Testis (tissue), 2 donors: ENCODE measurements at regions not wholly inside any gene's neighbourhood (a gene's known extent, or its start where the extent isn't known, plus 50 kb on each side); places are given as distances from the start of the nearest gene placed in this dataset.

Experiments used
- DNase-seq: peaks from one replicate; pipeline ENCODE4 v3.0.0-alpha.2; 2019
- H3K27ac ChIP-seq, 2 donors: fragments of 200-600 bp; sonication (generic); one replicate each; pipeline ENCODE4 v1.5.1; 2019
- H3K27me3 ChIP-seq: fragments of 200-600 bp; sonication (generic); one replicate; pipeline ENCODE4 v1.5.1; 2019
- H3K36me3 ChIP-seq: fragments of 200-600 bp; sonication (generic); one replicate; pipeline ENCODE4 v1.5.1; 2017; ENCODE audit warnings: low read depth; ENCODE audit errors: missing control alignments
- H3K4me1 ChIP-seq: fragments of 200-600 bp; sonication (generic); one replicate; pipeline ENCODE4 v1.5.1; 2019
- H3K4me3 ChIP-seq, 2 donors: fragments of 200-600 bp; sonication (generic); one replicate each; pipeline ENCODE4 v1.5.1; 2017 to 2019
- H3K9me3 ChIP-seq: fragments of 200-600 bp; sonication (generic); one replicate; pipeline ENCODE4 v1.5.1; 2017
- POLR2A ChIP-seq: fragments of 450-650 bp; IDR thresholded peaks from one replicate; pipeline ENCODE4 v1.6.1; 2017; ENCODE audit warnings: antibody characterized with exemption, mild to moderate bottlenecking, moderate library complexity
- WGBS, 2 donors: methylation state at CpG; one replicate each; pipeline ENCODE4 v1.1.5; 2018; 5-methylcytosine and 5-hydroxymethylcytosine counted together
- intact Hi-C: fragments of 100-400 bp; cut with DNase I; formaldehyde crosslinking; loops from one replicate; pipeline ENCODE4 v1.15.1; 2023; ENCODE audit warnings: low total_unique reads
- TF ChIP-seq, protein P1 (sequence below), 3 experiments: fragments of 450-650 bp in 2 of 3; fragments of 200-600 bp in 1 of 3; sonication (generic) in 1 of 3; IDR thresholded peaks; one replicate each; pipeline ENCODE4 v1.5.1; 2016 to 2019; ENCODE audit warnings: antibody characterized with exemption in 3 of 3, mild to moderate bottlenecking in 2 of 3, moderate library complexity in 1 of 3

DNA sequence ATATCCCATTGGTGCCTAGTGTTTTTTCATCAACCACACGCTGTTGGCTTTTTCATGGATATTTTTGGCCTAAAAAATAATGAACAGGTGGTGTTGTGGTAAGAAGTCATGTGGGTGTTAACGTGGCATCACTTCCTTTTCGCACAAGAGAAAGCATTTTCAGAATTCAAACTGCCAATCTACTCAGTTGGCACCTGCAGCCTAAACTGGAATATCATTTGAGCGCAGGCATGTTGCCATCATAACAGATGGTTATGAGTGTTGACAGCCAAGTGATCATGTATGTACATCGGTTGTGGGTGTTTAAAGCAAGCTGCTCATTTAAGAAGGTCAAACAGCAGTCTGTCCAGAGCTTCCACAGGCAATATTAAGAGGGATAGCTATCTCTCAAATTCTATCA lies 1963.0 kb downstream of the NCAM2 start:
- H3K27ac ChIP-seq = no peak overlapping the region
- 77 to 79% methylated on average over 5 of the region's 5 CpGs for WGBS, 2 donors
- H3K4me1 ChIP-seq = no peaks in the 10 kb centered on the region
- TF ChIP-seq, protein P1, sequence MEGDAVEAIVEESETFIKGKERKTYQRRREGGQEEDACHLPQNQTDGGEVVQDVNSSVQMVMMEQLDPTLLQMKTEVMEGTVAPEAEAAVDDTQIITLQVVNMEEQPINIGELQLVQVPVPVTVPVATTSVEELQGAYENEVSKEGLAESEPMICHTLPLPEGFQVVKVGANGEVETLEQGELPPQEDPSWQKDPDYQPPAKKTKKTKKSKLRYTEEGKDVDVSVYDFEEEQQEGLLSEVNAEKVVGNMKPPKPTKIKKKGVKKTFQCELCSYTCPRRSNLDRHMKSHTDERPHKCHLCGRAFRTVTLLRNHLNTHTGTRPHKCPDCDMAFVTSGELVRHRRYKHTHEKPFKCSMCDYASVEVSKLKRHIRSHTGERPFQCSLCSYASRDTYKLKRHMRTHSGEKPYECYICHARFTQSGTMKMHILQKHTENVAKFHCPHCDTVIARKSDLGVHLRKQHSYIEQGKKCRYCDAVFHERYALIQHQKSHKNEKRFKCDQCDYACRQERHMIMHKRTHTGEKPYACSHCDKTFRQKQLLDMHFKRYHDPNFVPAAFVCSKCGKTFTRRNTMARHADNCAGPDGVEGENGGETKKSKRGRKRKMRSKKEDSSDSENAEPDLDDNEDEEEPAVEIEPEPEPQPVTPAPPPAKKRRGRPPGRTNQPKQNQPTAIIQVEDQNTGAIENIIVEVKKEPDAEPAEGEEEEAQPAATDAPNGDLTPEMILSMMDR (IDR thresholded peaks at IDR 0.05) = no peak
- TF ChIP-seq POLR2A = no peak
- no peaks in the 10 kb centered on the region for H3K9me3 ChIP-seq
- H3K36me3 ChIP-seq = no peaks in the 10 kb centered on the region
- no peak overlapping the region for H3K4me3 ChIP-seq
- DNase-seq = no peak
- intact Hi-C loops = no loop called here
- H3K27me3 ChIP-seq = no peaks in the 10 kb centered on the region

DNA sequence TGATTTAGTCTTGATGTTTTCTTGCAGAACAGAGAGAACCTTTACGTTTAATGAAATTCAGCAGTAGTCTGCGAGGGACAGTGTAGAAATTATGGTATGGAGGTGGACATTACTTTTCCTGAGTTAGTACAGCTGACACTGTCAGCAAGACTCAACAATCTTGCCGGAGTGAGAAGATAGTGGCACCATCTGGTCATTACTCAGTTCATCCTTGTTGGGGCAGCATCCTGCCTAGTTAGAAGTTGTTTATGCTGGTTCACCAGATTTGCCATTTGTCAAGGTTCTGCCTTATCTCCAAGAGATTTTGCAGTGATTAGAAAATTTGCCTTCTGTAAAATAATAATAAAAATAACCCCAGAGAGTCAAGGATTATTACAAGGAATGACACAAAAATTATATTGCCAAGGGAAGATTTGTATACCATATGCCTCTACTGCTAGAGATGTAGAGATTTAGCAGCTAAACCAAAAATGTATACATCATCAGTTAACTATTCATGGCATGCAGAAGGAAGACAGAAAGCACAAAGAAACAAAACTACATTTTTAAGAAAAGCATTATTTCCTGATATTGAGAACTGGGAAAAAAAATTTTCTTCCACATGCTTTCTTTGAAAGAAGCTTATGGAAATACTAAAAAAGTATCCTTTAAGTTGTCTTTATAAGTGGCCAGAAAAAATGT lies 1967.4 kb downstream of the NCAM2 start:
- H3K9me3 ChIP-seq = no peaks in the 10 kb centered on the region
- WGBS, 2 donors = 78 to 82% methylated on average over 3 of the region's 3 CpGs
- H3K4me3 ChIP-seq = no peak overlapping the region

DNA sequence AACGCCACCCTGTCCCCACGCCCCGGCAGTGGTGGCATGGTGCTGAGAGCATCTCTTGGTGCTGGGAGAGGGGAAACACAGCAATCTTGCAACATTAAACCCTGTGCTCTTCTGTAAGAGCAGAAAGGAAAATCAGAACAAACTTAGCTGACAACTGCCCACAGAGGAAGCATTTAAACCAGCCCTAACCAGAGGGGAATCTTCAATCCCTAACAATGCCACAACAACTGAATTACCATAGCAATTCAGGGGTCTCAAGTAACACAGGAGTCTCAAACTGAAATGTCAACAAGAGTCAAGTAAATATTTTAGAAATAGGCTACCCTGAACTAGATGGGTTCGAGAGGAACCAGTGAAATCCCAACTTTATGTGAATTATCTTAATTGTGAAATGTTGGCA lies 1983.6 kb downstream of the NCAM2 start:
- DNase-seq = no peak
- Histone ChIP-seq H3K9me3 (no peaks in the 10 kb centered on the region), H3K27me3 (no peaks in the 10 kb centered on the region), H3K4me3 (no peak overlapping the region), H3K4me1 (no peaks in the 10 kb centered on the region), H3K27ac (no peak overlapping the region), H3K36me3 (no peaks in the 10 kb centered on the region)
- intact Hi-C loops = no loop called here
- 79 to 81% methylated on average over 4 of the region's 4 CpGs for WGBS, 2 donors
- TF ChIP-seq, protein P1 (IDR thresholded peaks at IDR 0.05) = no peak
- TF ChIP-seq POLR2A = no peak

More for the DNA sequence above, 1967.4 kb downstream of the NCAM2 start:
- no peaks in the 10 kb centered on the region for H3K4me1 ChIP-seq
- no peak overlapping the region for H3K27ac ChIP-seq
- no peaks in the 10 kb centered on the region for H3K36me3 ChIP-seq
- DNase-seq = no peak
- TF ChIP-seq, protein P1 (IDR thresholded peaks at IDR 0.05) = no peak
- no peaks in the 10 kb centered on the region for H3K27me3 ChIP-seq
- intact Hi-C loops = no loop called here

DNA sequence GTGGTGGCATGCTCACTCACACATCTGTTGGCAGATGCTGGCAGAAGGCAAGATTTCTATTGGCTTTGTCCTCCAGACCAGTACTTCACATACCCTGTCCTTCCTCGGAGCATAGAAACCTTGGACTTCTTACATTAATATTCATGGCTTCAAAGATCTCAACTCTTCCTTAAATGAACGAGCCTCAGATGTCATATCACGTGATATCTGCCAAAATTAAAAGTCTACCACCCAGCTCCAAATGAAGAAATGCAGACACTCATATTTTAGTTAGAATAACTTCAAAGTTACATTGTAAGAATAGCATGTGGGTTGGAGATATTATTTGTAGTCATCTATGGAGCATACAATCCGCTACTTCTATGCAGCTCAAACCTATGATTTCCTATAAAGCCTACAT lies 1994.9 kb downstream of the NCAM2 start:
- no peaks in the 10 kb centered on the region for H3K36me3 ChIP-seq
- intact Hi-C loops = no loop called here
- no peak overlapping the region for H3K4me3 ChIP-seq
- no peak overlapping the region for H3K27ac ChIP-seq
- no peak for DNase-seq
- TF ChIP-seq, protein P1 (IDR thresholded peaks at IDR 0.05) = no peak
- no peak for TF ChIP-seq POLR2A
- 65 to 71% methylated on average over 4 of the region's 4 CpGs for WGBS, 2 donors
- no peaks in the 10 kb centered on the region for H3K4me1 ChIP-seq
- no peaks in the 10 kb centered on the region for H3K9me3 ChIP-seq
- H3K27me3 ChIP-seq = no peaks in the 10 kb centered on the region
